Osteocyte (in vitro differentiated cells): ENCODE measurements at regions not wholly inside any gene's neighbourhood (a gene's known extent, or its start where the extent isn't known, plus 50 kb on each side); places are given as distances from the start of the nearest gene placed in this dataset.

Source experiments
- DNase-seq: peaks from one replicate; pipeline ENCODE4 v3.0.0; 2021; ENCODE audit warnings: mixed read lengths; ENCODE audit not compliant: unreplicated experiment; ENCODE audit errors: extremely low spot score
- H3K27ac Mint-ChIP-seq: one replicate; pipeline ENCODE4 v1.8.0; 2021; ENCODE audit warnings: mild to moderate bottlenecking, mixed read lengths; ENCODE audit not compliant: unreplicated experiment
- H3K27me3 Mint-ChIP-seq: one replicate; pipeline ENCODE4 v1.8.0; 2021; ENCODE audit warnings: mixed read lengths; ENCODE audit not compliant: unreplicated experiment
- H3K36me3 Mint-ChIP-seq: one replicate; pipeline ENCODE4 v1.8.0; 2021; ENCODE audit warnings: mixed read lengths; ENCODE audit not compliant: unreplicated experiment
- H3K4me1 Mint-ChIP-seq: one replicate; pipeline ENCODE4 v1.8.0; 2021; ENCODE audit warnings: mixed read lengths; ENCODE audit not compliant: unreplicated experiment
- H3K4me3 Mint-ChIP-seq: one replicate; pipeline ENCODE4 v1.8.0; 2021; ENCODE audit warnings: mild to moderate bottlenecking, moderate library complexity, mixed read lengths; ENCODE audit not compliant: unreplicated experiment
- H3K9me3 Mint-ChIP-seq: one replicate; pipeline ENCODE4 v1.8.0; 2021; ENCODE audit warnings: mixed read lengths; ENCODE audit not compliant: unreplicated experiment
- TF ChIP-seq, protein P1 (sequence below): fragments of 200-600 bp; sonication (generic); IDR thresholded peaks from 2 replicates; pipeline ENCODE4 v1.5.0; 2021; ENCODE audit warnings: antibody characterized with exemption, mild to moderate bottlenecking, moderate library complexity

DNA sequence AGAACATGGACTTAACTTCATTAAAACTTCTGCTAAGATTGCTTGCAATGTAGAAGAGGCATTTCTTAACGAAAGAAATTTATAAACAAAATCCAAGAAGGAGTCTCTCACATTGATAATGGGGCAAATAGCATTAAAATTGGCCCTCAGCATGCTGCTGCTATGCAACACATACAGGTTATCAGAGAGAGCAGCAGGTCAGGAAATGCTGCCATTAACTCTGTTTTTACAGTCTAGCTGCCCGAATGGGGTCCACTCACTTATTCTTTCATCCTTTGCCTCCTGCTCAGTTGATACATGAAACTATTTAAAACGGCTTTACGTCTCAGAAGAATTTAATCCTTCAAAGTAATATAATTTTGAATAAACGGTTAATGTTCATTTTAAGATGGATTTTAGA lies 620.4 kb downstream of the SLC16A7 start:
- DNase-seq: no peak
- H3K9me3 Mint-ChIP-seq: peaks cover 19% of the 10 kb centered on the region
- H3K36me3 Mint-ChIP-seq: peaks cover 6% of the 10 kb centered on the region
- no peaks in the 10 kb centered on the region for H3K4me1 Mint-ChIP-seq
- no peak overlapping the region for H3K4me3 Mint-ChIP-seq
- no peak overlapping the region for H3K27ac Mint-ChIP-seq
- TF ChIP-seq, protein P1, sequence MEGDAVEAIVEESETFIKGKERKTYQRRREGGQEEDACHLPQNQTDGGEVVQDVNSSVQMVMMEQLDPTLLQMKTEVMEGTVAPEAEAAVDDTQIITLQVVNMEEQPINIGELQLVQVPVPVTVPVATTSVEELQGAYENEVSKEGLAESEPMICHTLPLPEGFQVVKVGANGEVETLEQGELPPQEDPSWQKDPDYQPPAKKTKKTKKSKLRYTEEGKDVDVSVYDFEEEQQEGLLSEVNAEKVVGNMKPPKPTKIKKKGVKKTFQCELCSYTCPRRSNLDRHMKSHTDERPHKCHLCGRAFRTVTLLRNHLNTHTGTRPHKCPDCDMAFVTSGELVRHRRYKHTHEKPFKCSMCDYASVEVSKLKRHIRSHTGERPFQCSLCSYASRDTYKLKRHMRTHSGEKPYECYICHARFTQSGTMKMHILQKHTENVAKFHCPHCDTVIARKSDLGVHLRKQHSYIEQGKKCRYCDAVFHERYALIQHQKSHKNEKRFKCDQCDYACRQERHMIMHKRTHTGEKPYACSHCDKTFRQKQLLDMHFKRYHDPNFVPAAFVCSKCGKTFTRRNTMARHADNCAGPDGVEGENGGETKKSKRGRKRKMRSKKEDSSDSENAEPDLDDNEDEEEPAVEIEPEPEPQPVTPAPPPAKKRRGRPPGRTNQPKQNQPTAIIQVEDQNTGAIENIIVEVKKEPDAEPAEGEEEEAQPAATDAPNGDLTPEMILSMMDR: no peak
- no peaks in the 10 kb centered on the region for H3K27me3 Mint-ChIP-seq

DNA sequence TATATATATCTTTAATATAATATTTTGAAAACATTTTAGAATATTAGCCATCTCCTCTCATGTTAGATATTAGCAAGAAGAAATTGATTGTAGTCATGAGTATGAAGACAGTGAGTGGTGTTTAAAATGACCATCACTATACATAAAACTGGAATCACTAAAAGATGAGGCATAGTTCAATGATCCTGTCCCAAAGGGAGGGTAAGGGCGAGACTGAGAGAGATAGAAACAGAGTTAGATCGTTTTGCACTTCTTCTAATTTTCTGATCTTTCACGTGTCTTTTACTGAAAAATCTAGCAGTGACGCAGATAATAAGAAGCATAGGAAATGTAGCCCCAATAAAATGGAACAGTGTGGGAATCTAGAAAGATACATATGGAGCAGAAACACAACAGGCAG lies 627.4 kb downstream of the SLC16A7 start:
- TF ChIP-seq, protein P1: no peak
- Mint-ChIP-seq H3K27ac (no peak overlapping the region), H3K27me3 (no peaks in the 10 kb centered on the region), H3K4me1 (no peaks in the 10 kb centered on the region), H3K36me3 (no peaks in the 10 kb centered on the region), H3K4me3 (no peak overlapping the region), H3K9me3 (peaks cover 9% of the 10 kb centered on the region)
- no peak for DNase-seq

DNA sequence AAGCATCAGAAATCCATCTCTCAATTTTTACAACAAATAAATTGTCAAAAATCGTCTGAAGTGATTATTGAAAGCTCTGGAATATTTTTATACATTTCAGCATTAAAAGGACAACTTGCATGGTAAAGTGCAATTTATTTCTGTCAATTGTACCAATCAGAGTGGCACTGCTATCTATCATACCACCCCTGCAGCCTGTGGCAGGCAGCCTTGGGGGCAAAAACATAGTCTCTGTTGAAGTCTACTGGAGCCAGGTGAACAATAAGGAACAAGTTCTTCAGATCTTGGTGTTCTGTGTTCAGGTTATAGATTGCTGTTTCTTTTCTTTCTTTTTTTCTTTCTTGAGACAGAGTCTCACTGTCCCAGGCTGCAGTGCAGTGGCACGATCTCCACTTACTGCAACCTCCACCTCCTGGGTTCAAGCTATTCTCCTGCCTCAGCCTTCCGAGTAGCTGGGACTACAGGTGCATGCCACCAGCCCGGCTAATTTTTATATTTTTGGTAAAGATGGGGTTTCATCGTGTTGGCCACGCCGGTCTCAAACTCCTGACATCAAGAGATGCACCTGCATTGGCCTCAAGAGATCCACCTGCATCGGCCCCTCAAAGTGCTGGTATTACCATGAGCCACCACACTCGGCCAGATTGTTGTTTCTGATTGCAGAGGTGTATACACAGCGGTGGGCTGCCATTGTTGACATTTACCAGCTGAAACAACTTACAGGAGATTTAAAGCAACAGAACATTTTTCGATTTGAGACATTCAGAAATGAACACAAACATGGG lies 629.6 kb downstream of the SLC16A7 start:
- TF ChIP-seq, protein P1: no peak
- Mint-ChIP-seq H3K9me3 (peaks cover 9% of the 10 kb centered on the region), H3K36me3 (no peaks in the 10 kb centered on the region), H3K27ac (no peak overlapping the region), H3K4me1 (no peaks in the 10 kb centered on the region), H3K27me3 (no peaks in the 10 kb centered on the region), H3K4me3 (no peak overlapping the region)
- no peak for DNase-seq

DNA sequence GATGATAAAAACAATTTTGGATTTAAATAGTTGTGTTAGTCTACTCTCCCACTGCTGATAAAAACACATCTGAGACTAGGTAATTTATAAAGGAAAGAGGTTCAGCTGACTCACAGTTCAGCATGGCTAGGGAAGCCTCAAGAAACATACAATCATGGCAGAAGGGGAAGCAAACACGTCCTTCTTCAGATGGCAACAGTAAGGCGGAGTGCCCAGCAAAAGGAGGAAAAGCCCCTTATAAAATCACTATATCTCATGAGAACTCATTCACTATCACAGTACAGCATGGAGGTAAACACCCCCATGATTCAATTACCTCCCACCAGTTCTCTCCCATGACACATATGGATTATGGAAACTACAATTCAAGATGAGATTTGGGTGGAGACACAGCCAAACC lies 632.1 kb downstream of the SLC16A7 start:
- H3K27ac Mint-ChIP-seq: no peak overlapping the region
- H3K36me3 Mint-ChIP-seq: no peaks in the 10 kb centered on the region
- H3K27me3 Mint-ChIP-seq: no peaks in the 10 kb centered on the region
- H3K9me3 Mint-ChIP-seq: peaks cover 9% of the 10 kb centered on the region
- H3K4me1 Mint-ChIP-seq: peaks cover 5% of the 10 kb centered on the region
- TF ChIP-seq, protein P1: no peak
- no peak for DNase-seq
- H3K4me3 Mint-ChIP-seq: no peak overlapping the region

DNA sequence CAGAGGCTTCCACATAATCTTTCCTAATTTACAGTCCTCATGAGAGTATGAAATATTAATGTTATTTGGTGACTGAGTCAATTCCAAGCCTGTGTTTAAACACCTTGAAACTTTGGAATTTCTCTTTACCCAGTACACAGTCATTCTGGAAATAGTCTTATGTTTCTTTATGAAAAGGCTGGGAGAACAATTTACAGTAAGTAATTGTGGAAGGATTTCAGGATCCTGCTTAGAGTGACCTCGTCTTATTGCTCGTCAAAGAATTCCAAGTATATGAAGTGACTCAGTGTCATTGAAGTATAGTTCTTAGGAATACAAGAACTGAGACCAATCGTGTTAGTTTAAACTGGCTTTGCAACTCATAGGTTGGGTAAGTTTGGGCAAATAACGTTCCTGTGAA lies 634.2 kb downstream of the SLC16A7 start:
- peaks cover 9% of the 10 kb centered on the region for H3K9me3 Mint-ChIP-seq
- no peaks in the 10 kb centered on the region for H3K27me3 Mint-ChIP-seq
- H3K27ac Mint-ChIP-seq: no peak overlapping the region
- peaks cover 11% of the 10 kb centered on the region for H3K4me1 Mint-ChIP-seq
- H3K4me3 Mint-ChIP-seq: no peak overlapping the region
- TF ChIP-seq, protein P1: no peak
- DNase-seq: no peak
- H3K36me3 Mint-ChIP-seq: no peaks in the 10 kb centered on the region
